Right lobe of liver (tissue), 4 donors: ENCODE measurements at regions not wholly inside any gene's neighbourhood (a gene's known extent, or its start where the extent isn't known, plus 50 kb on each side); places are given as distances from the start of the nearest gene placed in this dataset.

Source experiments
- POLR2A ChIP-seq: fragments of 450-650 bp; IDR thresholded peaks from one replicate; pipeline ENCODE4 v1.6.1; 2017; ENCODE audit warnings: antibody characterized with exemption, mild to moderate bottlenecking
- TF ChIP-seq, protein P1 (sequence below), 4 donors: fragments of 200-600 bp in 3 of 4; fragments of 450-650 bp in 1 of 4; IDR thresholded peaks; one replicate each; pipeline versions ENCODE4 v1.5.1 to v1.8.0; 2016 to 2022; ENCODE audit warnings: antibody characterized with exemption in 4 of 4, mild to moderate bottlenecking in 2 of 4
- donor health status: DM: no; HTN: no; CAD: no.
- donor health status: DM: no; HTN: no; CAD: no.
- donor health status: DM: no; HTN: yes; CAD: no.

GRCh38 chr12:105740369-105740768 is 398.4 kb downstream of the NUAK1 start:
- no peak for TF ChIP-seq POLR2A
- TF ChIP-seq, protein P1, sequence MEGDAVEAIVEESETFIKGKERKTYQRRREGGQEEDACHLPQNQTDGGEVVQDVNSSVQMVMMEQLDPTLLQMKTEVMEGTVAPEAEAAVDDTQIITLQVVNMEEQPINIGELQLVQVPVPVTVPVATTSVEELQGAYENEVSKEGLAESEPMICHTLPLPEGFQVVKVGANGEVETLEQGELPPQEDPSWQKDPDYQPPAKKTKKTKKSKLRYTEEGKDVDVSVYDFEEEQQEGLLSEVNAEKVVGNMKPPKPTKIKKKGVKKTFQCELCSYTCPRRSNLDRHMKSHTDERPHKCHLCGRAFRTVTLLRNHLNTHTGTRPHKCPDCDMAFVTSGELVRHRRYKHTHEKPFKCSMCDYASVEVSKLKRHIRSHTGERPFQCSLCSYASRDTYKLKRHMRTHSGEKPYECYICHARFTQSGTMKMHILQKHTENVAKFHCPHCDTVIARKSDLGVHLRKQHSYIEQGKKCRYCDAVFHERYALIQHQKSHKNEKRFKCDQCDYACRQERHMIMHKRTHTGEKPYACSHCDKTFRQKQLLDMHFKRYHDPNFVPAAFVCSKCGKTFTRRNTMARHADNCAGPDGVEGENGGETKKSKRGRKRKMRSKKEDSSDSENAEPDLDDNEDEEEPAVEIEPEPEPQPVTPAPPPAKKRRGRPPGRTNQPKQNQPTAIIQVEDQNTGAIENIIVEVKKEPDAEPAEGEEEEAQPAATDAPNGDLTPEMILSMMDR (IDR thresholded peaks at IDR 0.05): no peak
